Activated CD8-positive, alpha-beta T cell treated with anti-CD3 and anti-CD28 coated beads, Interleukin-2, amount 10 ng/mL, durations not matched to agents 7 days and 5 days (primary cell): ENCODE measurements at regions not wholly inside any gene's neighbourhood (a gene's known extent, or its start where the extent isn't known, plus 50 kb on each side); places are given as distances from the start of the nearest gene placed in this dataset.
"Not testable (repeated sequence)": the region's sequence is repeated elsewhere in the genome, so short reads cannot be mapped to it uniquely, and the experiment has no call there.

Experiments
- ATAC-seq: fragments of 150-1000 bp; cut with Tn5 transposase; one replicate; pipeline ENCODE4 v1.10.0; 2021; ENCODE audit warnings: moderate library complexity
- CTCF ChIA-PET: fragments of 350-600 bp; sonication (Branson Sonifier 250); formaldehyde crosslinking; loops from one replicate; lab custom pipeline; 2021; ENCODE audit warnings: antibody characterized with exemption; lab: Charles Lee
- POLR2A ChIA-PET: fragments of 350-600 bp; sonication (Branson Sonifier 250); formaldehyde crosslinking; loops from one replicate; lab custom pipeline; 2021; ENCODE audit warnings: antibody characterized with exemption; lab: Charles Lee
- DNase-seq: peaks from one replicate; pipeline ENCODE4 v3.0.0-alpha.2; 2020
- H3K27ac Mint-ChIP-seq: one replicate; pipeline ENCODE4 v1.8.0; 2021; ENCODE audit warnings: mild to moderate bottlenecking, mixed read lengths
- H3K27me3 Mint-ChIP-seq: one replicate; pipeline ENCODE4 v1.8.0; 2021; ENCODE audit warnings: low read depth, mixed read lengths
- H3K36me3 Mint-ChIP-seq: one replicate; pipeline ENCODE4 v1.8.0; 2021; ENCODE audit warnings: low read depth, mixed read lengths
- H3K4me1 Mint-ChIP-seq: one replicate; pipeline ENCODE4 v1.8.0; 2021; ENCODE audit warnings: low read depth, mixed read lengths
- H3K4me3 Mint-ChIP-seq: one replicate; pipeline ENCODE4 v1.8.0; 2021; ENCODE audit warnings: mild to moderate bottlenecking, mixed read lengths
- H3K9me3 Mint-ChIP-seq: one replicate; pipeline ENCODE4 v1.8.0; 2022; ENCODE audit warnings: mixed read lengths; ENCODE audit not compliant: insufficient read depth

GRCh38 chr11:106531648-106532047 lies 454.2 kb downstream of the AASDHPPT start:
- H3K9me3 Mint-ChIP-seq, DNase-seq, H3K4me3 Mint-ChIP-seq, H3K4me1 Mint-ChIP-seq, H3K27me3 Mint-ChIP-seq, ATAC-seq, CTCF ChIA-PET, POLR2A ChIA-PET, H3K27ac Mint-ChIP-seq, H3K36me3 Mint-ChIP-seq: not testable (repeated sequence)

- no peak for ATAC-seq
- DNase-seq, result no peak
- POLR2A ChIA-PET, result no interaction called here
- H3K9me3 Mint-ChIP-seq, result peaks cover 5% of the 10 kb centered on the region
- H3K36me3 Mint-ChIP-seq, result no peaks in the 10 kb centered on the region
- no peak overlapping the region for H3K4me3 Mint-ChIP-seq
- H3K27ac Mint-ChIP-seq, result no peak overlapping the region
- H3K27me3 Mint-ChIP-seq, result no peaks in the 10 kb centered on the region
- H3K4me1 Mint-ChIP-seq, result no peaks in the 10 kb centered on the region
- CTCF ChIA-PET, result no interaction called here
These were observed 455.6 kb downstream of the AASDHPPT start for GRCh38 chr11:106533046-106533445.

DNA sequence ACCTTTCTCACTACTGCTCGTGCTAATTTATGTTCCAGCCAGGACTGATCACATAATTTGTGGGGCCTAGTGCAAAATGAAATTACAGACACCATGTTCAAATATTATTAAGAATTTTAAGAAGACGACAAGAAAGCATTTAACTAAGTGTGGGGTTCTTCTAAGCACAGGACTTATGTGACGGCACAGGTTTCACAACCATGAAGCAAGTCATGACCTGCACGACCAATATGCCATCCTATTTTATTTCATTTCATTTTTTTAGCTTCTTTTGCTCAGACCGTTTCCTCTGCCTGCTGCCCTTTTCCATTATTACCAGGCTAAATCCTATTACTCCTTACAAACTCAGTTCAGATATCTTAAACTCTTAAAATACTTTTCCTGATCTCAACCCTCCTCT lies 462.5 kb downstream of the AASDHPPT start:
- ATAC-seq (no peak), DNase-seq (no peak)
- ChIA-PET POLR2A (no interaction called here), CTCF (no interaction called here)
- no peaks in the 10 kb centered on the region for H3K36me3 Mint-ChIP-seq
- no peaks in the 10 kb centered on the region for H3K27me3 Mint-ChIP-seq
- H3K27ac Mint-ChIP-seq, result no peak overlapping the region
- no peak overlapping the region for H3K4me3 Mint-ChIP-seq
- no peaks in the 10 kb centered on the region for H3K4me1 Mint-ChIP-seq
- peaks cover 11% of the 10 kb centered on the region for H3K9me3 Mint-ChIP-seq

DNA sequence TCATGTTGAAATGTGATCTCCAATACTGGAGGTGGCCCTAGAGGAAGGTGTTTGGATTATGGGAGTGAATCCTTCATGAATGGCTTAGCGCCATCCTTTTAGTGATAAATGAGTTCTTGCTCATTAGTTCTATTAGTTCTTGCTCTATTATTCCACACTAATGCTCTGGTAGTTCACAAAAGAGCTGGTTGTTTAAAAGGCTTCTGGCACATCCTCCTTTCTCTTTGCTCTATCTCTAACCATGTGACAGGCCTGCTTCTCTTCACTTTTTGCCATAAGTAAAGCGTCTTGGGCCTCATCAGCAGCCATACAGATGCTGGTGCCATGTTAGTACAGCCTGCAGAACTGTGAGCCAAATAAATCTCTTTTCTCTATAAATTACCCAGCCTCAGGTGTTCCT lies 469.9 kb downstream of the GUCY1A2 start:
- H3K27me3 Mint-ChIP-seq, result no peaks in the 10 kb centered on the region
- peaks cover 10% of the 10 kb centered on the region for H3K9me3 Mint-ChIP-seq
- ChIA-PET POLR2A (no interaction called here), CTCF (no interaction called here)
- no peaks in the 10 kb centered on the region for H3K4me1 Mint-ChIP-seq
- no peak overlapping the region for H3K27ac Mint-ChIP-seq
- no peaks in the 10 kb centered on the region for H3K36me3 Mint-ChIP-seq
- no peak overlapping the region for H3K4me3 Mint-ChIP-seq
- DNase-seq (no peak), ATAC-seq (no peak)

DNA sequence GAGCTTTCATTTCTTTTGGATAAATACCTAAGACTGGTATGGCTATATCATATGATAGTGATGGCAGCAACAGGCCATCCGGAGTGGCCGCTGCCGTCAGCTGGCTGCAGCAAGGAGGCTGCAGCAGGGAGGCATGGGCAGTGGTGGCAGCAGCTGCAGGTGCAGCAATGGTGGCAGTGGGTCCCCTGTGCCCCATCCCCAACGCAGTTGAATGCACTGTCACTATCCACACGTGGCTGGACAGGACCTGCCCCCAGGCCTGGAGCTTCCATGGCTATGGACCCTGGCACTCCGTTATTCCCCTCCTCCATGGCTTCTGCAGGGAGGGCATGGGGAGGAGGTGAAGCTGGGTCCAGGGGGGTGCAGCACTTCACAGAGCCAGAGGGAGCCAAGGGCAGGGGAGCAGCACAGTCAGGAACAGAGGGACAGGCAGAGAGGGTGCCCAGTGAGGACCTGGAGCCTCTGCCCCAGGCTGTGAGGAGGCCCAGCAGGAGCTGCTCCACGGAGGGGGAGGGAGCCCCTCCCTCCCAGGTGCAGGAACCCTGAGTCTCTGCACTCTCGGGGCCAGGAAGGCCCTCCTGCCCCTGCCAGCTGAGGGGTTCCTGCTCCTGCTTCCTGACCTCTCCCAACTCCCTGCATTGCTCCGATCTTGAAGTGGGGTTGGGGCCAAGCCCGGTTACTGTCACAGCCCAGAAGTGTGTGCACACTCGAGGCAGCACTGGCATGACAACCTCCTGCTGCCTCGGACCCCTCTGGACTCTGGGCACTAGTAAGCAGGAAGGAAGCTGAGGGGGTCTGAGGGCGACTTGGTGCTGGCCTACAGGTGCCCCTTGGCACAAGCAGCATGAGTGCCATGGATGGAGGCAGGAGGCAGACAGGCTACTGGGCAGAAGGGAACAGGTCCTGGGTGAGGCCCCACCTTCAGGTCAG lies 466.3 kb downstream of the GUCY1A2 start:
- H3K4me3 Mint-ChIP-seq, result no peak overlapping the region
- CTCF ChIA-PET, result no interaction called here
- DNase-seq, result no peak
- H3K4me1 Mint-ChIP-seq, result no peaks in the 10 kb centered on the region
- H3K27me3 Mint-ChIP-seq, result no peaks in the 10 kb centered on the region
- no peaks in the 10 kb centered on the region for H3K36me3 Mint-ChIP-seq
- POLR2A ChIA-PET, result no interaction called here
- H3K27ac Mint-ChIP-seq, result no peak overlapping the region
- peaks cover 19% of the 10 kb centered on the region for H3K9me3 Mint-ChIP-seq
- ATAC-seq, result no peak

DNA sequence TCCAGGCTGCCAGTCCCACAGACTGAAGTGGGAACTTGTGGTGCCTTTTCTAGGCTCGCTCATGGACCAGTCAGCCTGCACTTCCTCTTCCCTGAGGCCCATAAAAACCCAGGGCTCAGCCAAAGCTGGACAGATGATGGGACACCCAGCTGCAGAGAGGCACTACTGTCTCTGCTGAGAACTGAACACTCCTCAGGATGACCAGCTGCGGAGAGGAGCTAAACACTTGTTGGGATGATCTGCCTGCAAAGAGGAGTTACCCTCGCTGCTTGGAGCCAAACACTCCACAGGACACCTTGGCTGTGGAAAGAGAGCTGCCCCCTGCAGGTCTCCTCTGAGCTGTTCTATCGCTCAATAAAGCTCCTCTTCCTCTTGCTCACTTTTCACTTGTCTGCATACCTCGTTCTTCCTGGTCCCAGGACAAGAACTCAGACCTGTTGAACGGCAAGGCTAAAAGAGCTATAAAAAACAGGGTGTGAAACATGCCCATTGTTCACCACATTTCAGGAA lies 465.5 kb downstream of the GUCY1A2 start:
- ATAC-seq (no peak), DNase-seq (no peak)
- CTCF ChIA-PET, result no interaction called here
- Mint-ChIP-seq H3K4me3 (no peak overlapping the region), H3K9me3 (peaks cover 23% of the 10 kb centered on the region), H3K27ac (no peak overlapping the region), H3K27me3 (no peaks in the 10 kb centered on the region), H3K4me1 (no peaks in the 10 kb centered on the region), H3K36me3 (no peaks in the 10 kb centered on the region)
- POLR2A ChIA-PET, result no interaction called here

DNA sequence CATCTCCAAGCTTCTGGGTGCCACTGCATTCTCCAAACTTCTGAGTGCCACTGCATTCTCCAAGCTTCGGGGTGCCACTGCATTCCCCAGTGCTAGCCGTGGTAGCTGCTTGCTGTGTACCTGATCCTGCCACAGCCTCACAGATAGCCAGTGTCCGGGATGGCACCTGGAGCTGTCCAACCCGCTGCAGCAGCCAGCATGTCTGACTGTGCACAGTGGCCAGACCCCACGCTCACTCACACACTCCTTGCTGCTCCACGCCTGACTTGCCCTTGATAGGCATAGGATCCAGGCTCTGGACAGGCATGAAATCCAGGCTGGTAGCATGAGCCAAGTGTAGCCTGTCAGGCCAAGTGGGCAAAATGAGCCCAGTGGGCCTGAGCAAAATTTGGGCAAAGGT lies 465.0 kb downstream of the GUCY1A2 start:
- Mint-ChIP-seq H3K36me3 (no peaks in the 10 kb centered on the region), H3K9me3 (peaks cover 23% of the 10 kb centered on the region)
- POLR2A ChIA-PET, result no interaction called here

GRCh38 chr11:106555566-106556250 lies 462.6 kb downstream of the GUCY1A2 start:
- H3K4me1 Mint-ChIP-seq, H3K36me3 Mint-ChIP-seq, H3K27ac Mint-ChIP-seq, H3K27me3 Mint-ChIP-seq, DNase-seq, CTCF ChIA-PET, ATAC-seq, POLR2A ChIA-PET, H3K4me3 Mint-ChIP-seq: not testable (repeated sequence)
- H3K9me3 Mint-ChIP-seq, result peaks cover 23% of the 10 kb centered on the region

More for the DNA sequence above, 465.0 kb downstream of the GUCY1A2 start:
- no peak overlapping the region for H3K27ac Mint-ChIP-seq
- no peak for ATAC-seq
- H3K27me3 Mint-ChIP-seq, result no peaks in the 10 kb centered on the region
- CTCF ChIA-PET, result no interaction called here
- DNase-seq, result no peak
- no peaks in the 10 kb centered on the region for H3K4me1 Mint-ChIP-seq
- H3K4me3 Mint-ChIP-seq, result no peak overlapping the region

GRCh38 chr11:106565326-106565725 lies 452.9 kb downstream of the GUCY1A2 start:
- DNase-seq, result no peak
- ATAC-seq, result no peak
- no peak overlapping the region for H3K4me3 Mint-ChIP-seq
- no peaks in the 10 kb centered on the region for H3K4me1 Mint-ChIP-seq
- ChIA-PET CTCF (no interaction called here), POLR2A (no interaction called here)
- peaks cover 4% of the 10 kb centered on the region for H3K9me3 Mint-ChIP-seq
- no peaks in the 10 kb centered on the region for H3K36me3 Mint-ChIP-seq
- no peaks in the 10 kb centered on the region for H3K27me3 Mint-ChIP-seq
- H3K27ac Mint-ChIP-seq, result no peak overlapping the region

GRCh38 chr11:106568632-106569031 lies 449.6 kb downstream of the GUCY1A2 start:
- no peaks in the 10 kb centered on the region for H3K27me3 Mint-ChIP-seq
- ChIA-PET POLR2A (no interaction called here), CTCF (interaction anchor here (1.0 kb wide), 1 partner anchor 31 kb away, joined by 3 read pairs; no protein-coding TSS in a partner anchor)
- no peaks in the 10 kb centered on the region for H3K4me1 Mint-ChIP-seq
- no peak for DNase-seq
- ATAC-seq, result no peak
- no peak overlapping the region for H3K4me3 Mint-ChIP-seq
- no peaks in the 10 kb centered on the region for H3K36me3 Mint-ChIP-seq
- no peak overlapping the region for H3K27ac Mint-ChIP-seq
- peaks cover 10% of the 10 kb centered on the region for H3K9me3 Mint-ChIP-seq

- Mint-ChIP-seq H3K9me3 (peaks cover 19% of the 10 kb centered on the region), H3K27ac (peak overlapping the region; percentile 48)
- H3K4me3 Mint-ChIP-seq, DNase-seq, POLR2A ChIA-PET, H3K4me1 Mint-ChIP-seq, H3K27me3 Mint-ChIP-seq, ATAC-seq, CTCF ChIA-PET, H3K36me3 Mint-ChIP-seq: not testable (repeated sequence)
These were observed 440.9 kb downstream of the GUCY1A2 start for GRCh38 chr11:106577384-106577783.

DNA sequence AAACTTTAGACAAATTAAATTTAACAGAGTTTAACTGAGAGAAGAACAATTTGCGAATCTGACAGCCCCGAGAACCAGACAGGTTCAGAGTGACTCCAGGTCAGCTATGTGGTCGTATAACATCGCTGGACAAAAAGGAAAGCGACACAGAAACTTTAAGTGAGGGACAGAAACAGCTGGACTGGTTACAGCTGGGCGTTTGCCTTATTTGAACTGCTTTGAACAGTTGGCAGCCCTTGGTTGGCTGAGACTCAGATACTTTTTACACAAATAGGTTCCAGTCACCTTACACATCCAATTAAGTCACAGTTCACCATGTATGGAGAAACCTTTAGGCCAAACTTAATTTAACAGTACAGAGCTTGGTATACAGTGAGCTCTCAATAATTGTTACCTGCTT lies 436.9 kb downstream of the GUCY1A2 start:
- DNase-seq, result no peak
- Mint-ChIP-seq H3K9me3 (peaks cover 5% of the 10 kb centered on the region), H3K4me1 (peaks cover 4% of the 10 kb centered on the region)

More for the DNA sequence above, 436.9 kb downstream of the GUCY1A2 start:
- Mint-ChIP-seq H3K4me3 (no peak overlapping the region), H3K27ac (no peak overlapping the region), H3K27me3 (no peaks in the 10 kb centered on the region), H3K36me3 (no peaks in the 10 kb centered on the region)
- no peak for ATAC-seq
- ChIA-PET CTCF (no interaction called here), POLR2A (no interaction called here)
